Inflammatory macrophage (primary cell): ENCODE measurements at regions not wholly inside any gene's neighbourhood (a gene's known extent, or its start where the extent isn't known, plus 50 kb on each side); places are given as distances from the start of the nearest gene placed in this dataset.

Experiments used
- DNase-seq, 2 donors: peaks; one replicate each; pipeline ENCODE4 v3.0.0-alpha.2; 2020 to 2022

DNA sequence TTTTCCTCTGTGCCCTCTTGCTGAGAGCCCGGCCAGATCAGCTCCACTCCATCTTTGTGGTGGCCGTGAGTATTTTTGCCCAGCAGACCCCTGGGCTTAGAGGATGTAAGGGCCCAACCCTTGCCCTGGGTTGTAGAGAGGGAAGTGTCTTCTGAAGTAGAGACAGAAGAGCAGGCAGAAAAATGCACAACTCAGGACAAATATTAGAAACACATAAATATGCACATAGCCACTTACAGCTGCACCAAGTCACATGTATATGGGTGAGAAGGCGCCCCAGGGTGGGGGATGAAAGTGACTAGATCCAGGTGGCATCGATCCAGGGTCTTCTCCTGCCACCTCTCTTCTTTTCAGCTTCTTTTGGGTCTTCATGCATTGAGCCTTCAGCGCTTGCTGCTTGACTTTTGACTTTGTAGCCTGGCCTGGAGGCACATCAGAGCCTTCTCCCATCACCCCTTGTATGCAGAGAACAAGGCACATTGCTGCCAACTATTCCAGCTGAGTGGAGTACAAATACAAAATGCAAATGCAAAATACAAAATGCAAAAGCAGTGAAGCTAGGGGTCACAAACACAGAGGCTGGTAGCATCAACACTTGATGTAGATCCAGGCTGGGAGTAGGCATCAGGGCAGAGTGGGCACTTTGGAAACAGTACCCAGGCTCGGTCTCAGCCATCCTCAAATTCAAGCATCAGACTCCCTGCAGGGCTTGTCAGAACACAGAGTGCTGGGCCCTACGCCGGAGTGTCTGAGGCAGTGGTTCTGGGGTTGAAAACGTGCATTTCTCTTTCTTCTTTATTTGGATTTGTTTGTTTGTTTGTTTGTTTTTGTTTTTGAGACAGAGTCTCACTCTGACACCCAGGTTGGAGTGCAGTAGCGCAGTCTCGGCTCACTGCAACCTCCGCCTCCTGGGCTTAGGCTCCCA lies 133.0 kb downstream of the ASB7 start:
- no peak for DNase-seq

DNA sequence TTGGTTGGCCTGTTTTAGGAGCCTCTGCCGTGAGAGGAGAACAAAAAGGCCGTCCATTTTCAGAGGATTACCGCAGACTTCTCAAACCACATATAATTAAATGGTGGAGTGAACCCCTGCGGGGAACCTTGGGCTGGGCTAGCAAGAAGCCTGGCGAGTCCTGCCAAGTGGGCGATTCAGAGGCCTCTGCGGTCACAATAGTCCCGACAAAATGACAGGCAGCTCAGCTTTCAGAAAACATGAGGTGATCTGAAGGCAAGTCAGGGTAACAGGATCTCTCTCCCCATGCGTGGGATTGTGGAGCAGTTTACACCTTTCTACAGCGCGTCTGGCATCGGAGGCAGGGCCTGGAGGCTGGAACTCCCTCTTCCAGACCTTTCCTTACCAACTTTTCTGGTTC lies 134.8 kb downstream of the ASB7 start:
- no peak for DNase-seq

DNA sequence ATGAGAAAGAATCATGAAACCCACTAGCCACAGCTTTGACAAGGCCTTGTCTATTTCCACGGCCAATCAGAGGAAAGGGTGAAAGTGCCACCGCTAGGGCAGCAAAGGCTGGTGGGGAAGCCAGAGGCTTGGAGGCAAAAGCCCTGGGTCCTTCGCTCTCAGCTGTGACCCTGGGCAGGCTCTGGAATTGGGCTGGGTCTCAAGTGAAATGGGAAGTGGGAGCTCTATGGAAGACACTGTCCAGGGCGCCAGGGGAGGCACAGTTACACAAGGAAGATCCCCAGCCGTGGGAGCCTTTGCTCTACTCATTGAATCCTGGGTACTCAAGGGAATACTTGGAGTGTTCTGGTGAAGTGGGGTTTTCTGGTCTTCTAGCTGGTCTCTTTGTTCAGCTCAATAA lies 136.2 kb downstream of the ASB7 start:
- DNase-seq, result no peak

DNA sequence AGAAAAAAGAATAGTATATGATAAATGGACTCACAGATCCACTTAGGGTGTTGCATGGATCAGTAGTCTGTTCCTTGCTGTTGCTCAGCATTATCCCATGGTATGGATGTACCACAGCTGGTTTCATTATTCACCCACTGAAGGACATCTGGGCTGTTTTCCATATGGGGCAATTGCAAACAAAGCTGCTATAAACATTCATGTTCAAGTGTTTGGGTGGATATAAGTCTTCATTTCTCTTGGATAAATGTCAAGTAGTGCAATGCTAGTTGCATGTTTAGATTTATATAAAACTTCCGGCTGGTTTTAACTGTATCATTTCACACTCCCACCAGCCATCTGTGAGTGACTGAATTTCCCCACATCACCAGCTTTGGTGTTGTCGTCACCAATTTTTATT lies 137.7 kb downstream of the ASB7 start:
- no peak for DNase-seq

DNA sequence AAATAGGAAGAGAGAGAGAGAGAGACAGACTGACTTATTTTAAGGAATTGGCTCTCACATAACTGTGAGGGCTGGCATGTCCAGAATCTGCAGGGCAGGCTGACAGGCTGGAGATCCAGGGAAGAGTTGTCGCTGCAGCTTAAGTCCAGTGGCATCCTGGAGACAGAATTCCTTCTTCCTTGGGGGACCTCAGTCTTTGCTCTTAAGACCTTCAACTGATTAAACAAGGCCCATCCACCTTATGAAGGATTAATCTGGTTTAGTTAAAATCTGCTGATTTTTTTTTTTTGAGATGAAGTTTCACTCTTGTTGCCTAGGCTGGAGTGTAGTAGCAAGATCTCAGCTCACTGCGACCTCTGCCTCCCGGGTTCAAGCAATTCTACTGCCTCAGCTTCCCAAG lies 128.0 kb upstream of the ALDH1A3 start:
- no peak for DNase-seq

DNA sequence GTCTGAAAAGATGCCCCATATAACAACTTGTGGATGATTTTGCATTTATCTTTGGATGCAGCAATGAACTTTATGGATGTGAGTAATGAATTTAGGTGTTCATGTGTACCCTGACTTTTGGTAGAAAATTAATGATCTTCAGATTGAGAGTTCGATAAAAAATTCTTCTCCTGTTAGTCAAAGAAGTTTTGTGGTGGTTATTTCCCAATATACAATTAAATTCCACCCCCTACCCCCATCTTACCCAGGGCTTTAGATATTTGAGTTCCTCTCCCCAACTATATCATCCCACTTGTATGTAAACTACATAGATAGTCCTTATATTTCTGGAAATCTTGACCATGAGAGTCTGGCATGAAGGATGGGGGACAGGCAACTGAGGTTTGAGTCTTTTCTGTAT lies 126.1 kb upstream of the ALDH1A3 start:
- DNase-seq, result no peak

DNA sequence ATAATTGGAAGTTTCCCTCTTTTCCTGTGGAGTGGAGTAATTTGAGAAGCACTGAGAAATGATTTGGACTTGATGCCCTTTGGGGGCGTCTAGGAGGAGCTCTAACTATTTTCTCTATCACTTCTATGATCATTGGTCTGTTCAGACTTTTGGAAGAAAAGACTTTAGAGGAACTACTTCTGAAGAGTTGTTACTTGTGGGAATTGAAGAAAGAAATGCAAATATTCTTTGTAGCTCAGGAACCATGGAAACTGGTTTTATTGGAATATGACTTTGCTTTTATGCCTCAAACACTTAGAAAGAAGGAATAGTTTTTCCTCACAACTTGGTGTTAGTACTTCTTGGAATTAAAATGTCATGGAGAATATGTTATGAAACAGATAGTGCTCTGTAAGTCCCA lies 122.0 kb upstream of the ALDH1A3 start:
- no peak for DNase-seq

DNA sequence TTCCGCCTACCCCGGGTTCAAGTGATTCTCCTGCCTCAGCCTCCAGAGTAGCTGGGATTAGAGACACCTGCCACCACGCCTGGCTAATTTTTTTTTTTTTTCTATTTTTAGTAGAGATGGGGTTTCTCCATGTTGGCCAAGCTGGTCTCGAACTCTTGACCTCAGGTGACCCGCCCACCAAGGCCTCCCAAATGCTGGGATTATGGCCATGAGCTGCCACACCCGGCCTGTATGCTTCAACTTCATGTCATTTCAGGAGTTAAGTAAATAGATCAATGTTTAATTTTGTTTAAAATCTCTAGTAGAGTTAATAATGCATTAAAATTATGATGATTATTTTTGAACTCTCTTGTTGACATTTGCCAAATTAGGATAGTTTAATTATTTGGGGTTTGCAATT lies 121.1 kb upstream of the ALDH1A3 start:
- no peak for DNase-seq

DNA sequence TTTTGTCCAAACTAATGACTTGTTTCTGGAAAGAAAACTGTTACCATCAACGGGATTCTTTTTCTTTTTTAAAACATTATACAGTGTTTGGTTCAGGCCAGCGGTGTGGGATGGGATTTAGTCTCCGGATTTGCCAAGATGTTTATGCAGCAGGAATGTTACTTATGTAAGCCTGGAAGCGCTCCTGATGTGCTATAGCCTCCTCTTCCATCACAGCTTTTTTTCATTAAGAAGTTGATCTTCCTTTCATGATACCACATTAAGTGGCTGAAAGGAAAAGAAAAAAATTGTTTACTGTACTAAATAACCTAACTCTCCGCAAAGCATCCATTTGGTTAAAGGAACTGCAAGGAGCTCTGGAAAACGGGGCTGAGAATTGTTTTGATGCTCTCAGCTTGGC lies 120.5 kb upstream of the ALDH1A3 start:
- no peak for DNase-seq

DNA sequence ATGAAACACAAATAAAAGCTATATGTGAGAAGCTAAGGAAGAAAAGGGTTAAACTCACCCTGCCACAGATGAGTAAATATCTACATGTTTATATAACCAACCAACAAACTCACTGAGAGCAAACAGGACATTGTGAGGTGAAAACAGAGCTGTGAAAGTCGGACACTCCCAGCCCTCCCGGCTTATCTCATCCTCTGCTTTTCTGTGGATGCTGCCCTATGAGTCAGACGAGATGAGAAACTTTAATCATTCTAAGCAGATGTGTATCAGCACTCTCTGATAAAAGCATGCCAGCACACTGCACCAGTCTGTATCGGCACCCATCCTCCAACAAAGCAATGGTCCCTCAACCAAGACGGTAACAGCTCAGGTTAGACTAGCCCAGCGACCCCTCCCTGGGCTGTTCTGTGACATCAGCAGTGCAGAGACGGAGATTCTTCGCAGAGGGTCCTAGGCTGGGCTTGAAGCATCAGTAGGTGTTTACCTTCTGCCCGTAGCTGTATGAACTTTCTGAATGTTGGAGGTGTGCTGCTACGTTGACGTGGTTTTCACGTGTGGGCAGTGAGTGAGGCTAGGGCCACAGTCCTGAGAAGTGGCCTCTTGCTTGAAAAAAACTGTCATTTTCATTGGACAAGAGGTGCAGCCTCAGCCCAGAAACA lies 119.8 kb upstream of the ALDH1A3 start:
- no peak for DNase-seq

DNA sequence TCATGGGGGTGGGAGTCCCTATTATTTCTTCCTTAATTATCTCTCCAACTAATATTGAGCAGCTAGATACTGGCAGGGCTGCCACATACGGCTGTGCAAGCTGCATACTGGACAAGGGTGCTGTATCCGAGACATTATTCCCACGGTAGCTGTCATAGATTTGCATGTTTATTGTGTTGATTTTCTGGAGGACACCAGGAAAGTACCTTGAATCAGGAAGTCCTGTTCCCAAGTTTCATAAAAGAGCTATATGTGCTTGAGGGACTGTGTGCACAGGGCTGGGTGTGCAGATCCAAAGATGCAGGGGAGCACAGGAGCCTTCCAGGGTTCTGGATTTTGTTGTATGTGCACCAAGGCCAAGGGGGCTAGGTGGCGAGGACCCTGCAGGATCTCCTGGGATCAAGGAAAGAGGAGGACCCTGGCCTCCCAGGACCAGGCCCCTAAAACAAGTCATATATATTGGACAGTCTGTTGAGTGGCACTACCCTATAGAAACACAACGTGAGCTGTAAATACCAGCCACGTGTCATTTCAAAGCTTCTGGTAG lies 119.2 kb upstream of the ALDH1A3 start:
- DNase-seq, result no peak

DNA sequence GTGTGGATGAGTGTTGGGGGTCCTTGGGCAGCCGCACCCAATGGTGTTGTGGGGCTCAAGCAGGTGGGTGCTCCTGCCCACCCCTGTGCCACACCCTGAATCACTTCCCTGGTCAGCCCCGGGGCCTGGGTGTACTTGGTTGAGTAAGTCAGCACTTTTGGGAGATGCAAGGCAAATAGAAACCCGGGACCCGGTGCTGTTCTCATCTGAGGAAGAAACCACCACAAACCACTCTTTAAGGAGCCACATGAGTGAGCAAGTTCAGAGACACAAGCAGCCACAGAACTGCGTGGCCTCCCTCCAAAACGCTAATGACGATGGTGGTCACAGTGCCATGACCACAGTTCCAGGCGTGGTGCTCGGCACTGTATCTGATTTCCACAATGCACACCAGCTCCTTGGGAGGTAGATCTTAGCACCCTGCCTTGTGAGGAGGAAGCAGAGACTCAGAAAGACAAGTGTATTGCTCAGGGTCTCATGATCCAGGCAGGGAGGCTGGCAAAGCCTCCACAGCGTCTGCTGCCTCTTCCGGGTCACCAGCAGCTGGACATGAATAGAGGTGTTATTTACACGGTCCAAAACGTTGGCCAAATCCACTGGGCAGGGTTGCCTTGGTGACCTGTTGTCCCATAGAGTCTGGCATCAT lies 118.2 kb upstream of the ALDH1A3 start:
- DNase-seq, result no peak

DNA sequence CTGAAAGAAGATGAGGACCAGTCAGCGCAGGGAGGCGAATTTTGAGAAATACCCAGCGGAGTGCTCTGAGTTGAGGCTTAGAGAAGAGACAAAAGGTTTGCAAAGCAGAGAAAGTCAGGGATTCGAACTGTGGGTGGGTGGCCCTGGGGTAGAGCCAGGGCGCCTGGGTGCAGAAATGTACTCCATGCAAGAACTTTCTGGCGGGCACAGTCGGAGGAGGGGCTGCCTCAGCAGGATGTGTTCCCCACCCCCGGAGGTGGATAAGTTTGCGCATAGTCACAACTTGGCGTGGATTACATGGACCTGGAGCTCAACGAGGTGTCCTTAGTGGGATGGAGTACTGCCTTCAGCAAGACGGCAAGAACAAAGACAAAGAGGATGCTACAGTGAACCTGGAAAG lies 117.3 kb upstream of the ALDH1A3 start:
- DNase-seq, result no peak

DNA sequence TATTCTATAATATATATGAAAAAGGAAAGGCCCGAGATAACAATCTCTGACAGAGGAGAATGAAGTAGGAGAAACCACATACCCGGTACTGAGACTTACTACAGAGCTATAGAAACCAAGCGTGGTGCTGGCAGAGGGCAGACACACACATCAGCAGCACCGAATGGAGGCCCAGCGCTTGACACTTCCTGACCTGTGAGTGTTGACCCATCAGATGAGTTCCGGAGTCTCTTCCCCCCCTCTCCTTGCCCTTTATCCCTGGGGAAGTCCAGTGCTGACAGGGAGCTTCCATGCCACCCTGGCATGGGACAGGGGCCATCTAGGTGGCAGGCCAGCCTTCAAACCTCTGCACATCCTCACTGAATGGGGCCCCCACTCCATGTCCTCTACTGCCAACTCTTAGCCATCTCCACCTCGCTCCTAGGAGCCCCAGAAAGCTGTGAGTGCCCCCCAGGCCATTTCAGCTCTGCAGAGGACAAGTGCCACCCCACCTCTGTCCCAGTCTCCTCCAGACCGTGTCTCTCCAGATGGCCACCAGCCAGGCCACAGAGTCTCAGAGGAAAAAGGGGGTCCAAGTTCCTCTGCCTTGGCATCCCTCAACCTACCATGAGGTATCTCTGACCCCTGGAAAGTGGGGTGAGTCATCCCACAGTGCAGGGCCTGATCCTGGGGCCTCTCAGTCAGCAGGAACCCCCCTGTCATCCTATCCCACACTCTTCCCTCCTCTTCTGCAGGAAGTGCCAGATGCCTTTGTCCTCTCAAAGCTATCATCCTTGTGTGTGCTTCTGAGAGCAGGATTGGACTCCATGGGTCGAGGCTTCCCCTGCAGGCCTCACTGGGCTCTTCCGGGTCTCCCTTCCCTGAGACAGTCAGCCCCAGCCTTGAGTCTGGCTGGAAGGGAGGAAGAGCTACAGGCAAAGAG lies 116.5 kb upstream of the ALDH1A3 start:
- DNase-seq, result no peak

DNA sequence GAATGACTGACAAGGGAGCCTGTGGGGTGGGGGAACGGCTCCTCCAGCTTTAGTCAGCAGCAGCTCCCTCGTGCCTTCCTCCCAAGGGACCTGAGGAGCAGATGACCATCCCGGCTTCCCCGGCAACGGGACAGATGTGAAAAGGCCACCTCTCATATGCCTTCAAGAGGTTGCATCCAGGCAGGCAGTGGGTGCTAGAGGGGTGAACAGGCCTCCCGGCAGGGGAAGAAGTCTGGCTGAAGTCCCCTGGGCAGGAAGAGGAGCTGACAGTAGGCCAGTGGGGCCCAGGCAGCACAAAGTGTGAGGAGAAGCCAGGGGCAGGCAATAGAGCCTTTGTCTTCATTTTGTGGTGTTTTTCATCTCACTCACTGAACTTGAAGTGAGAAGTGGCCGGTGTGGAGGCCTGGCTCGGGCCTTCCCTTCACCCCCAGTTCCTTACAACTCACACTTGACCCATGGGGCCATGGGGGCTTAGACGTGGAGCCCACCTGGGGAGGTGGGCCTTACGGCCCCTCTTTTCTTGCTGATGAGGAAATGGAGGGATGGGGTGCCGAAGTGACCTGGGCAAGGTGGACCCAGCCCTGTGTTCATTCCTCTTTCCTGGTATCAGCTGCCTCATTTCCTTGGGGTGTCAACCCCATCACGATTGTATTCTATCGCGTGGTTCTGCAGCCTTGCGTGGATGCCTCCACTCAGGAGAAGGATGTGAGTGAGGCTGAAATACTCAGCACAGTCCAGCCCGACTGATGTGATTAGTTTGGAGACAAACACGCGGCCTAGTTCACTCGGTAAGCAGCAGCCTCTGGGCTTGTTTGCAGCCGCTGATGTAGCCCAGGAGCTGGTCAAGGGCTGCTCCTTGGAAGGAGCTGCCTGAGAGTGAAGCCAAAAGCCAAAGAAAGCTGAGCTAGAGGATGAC lies 115.5 kb upstream of the ALDH1A3 start:
- DNase-seq, result no peak

DNA sequence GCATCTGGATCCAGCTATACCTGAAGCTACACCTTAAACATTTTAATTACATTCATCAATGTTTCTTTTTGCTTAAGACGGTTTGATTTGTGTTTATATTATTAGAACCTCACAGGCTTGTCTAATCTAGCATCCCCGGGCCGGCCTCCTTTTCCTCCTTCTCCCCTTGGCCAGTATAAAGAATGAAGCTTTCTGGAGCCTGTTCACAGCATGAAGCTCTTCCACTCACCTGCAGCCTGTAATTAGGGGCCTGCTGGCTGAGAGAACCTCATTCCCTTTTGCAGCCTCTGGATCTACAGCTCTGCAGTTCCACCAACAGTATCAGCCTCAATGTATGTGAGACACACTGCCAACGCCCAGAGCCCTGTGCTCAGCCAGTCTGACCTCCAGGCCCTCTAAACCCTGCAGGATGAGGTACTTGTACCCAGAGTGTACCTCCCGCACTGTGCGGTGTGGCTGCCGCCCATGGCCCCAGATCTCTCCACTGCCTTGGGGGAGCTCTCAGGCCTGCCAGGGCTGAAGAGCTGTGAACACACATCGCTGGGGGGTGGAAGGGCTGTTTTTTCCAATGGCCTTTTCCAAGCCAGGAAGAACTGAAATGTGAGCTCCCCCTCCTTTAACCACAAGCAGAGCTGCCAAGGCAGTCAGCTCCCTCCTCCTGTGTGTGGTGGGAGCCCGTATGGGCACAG lies 114.7 kb upstream of the ALDH1A3 start:
- DNase-seq, result no peak

DNA sequence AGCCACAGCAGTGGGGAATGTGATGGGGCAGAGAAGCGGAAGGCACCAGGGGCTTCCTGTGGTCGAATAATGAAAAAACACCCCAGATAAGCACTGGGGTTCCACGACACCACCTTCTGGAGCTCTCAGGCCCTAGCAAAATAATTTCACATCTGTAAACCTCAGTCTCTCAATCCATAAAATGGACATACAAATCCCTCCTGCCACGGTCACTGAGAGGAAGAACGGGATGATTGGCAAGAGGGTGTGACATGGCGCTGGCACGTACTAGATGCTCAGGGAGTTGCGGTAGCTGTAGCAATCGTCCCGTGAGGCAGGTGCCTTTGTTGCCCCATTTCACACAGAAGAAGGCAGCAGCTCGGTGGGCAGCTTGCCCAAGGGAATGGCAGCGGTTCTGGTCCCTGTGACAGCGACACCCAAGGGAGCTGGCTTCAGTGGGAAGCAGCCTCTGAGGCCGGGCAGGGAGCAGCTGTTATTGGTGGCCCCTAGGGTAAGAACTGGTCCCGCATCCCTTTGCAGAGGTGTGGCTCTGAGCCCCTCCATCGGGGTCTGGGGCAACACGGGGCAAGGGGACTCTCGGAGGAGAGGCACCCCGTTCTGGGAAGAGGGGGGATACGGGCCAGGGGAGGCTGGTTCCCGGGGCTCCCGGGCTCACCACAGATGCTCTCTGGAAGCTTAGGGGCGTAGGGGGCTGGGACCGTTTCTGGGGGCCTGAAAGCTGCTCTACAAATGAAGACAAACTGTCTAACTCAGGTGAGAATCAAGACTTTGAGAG lies 114.0 kb upstream of the ALDH1A3 start:
- no peak for DNase-seq

DNA sequence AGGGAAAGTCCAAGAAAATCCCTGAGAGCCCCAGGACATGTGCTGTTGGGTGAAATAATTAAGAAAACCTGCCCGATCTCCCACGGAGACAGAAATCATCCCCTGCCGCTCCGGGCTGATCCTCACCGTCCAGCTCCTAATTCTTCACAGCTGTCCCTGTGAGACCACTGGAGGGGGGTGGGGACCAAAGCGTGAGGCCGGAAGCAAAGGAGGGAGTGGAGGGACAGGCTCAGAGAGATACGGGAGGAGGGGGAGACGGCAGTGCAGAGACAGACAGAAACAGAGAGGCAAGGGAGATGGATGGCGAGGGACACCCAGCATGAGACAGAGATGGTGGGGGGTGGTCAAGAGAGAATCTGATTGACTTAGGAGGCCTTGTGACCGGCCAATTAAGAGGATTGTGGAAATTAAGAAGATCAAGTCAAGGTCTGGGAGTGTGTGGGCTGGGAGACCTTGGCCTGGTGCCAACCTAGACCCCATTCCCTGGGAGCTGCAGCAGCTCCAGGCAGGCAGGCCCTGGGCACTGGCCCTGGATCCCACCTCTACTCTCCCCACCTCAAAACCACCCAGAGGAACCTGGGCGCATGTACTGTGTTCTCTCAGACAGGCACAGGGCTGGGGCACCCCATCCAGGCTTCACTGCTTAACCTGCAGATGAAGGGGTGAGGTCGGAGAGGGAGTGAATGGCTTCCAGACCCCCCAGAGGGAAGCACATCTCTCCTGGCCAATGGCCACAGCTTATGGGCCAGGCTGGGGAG lies 113.2 kb upstream of the ALDH1A3 start:
- no peak for DNase-seq
